Mesenchymal stem cell (in vitro differentiated cells and primary cell): ENCODE measurements at regions not wholly inside any gene's neighbourhood (a gene's known extent, or its start where the extent isn't known, plus 50 kb on each side); places are given as distances from the start of the nearest gene placed in this dataset.

Experiments
- DNase-seq: peaks from one replicate; pipeline ENCODE4 v3.0.0-alpha.2; 2013
- H2AFZ ChIP-seq: one replicate; pipeline ENCODE4 v1.6.1; 2013; ENCODE audit warnings: low read depth, mild to moderate bottlenecking, control low read depth, inconsistent platforms, low read length, moderate library complexity
- H2AK5ac ChIP-seq: 2 replicates; pipeline ENCODE4 v1.6.1; 2013; ENCODE audit warnings: low read length, moderate library complexity, mild to moderate bottlenecking, inconsistent platforms; ENCODE audit not compliant: severe bottlenecking
- H2BK120ac ChIP-seq: one replicate; pipeline ENCODE4 v1.6.1; 2013; ENCODE audit warnings: low read depth, mild to moderate bottlenecking, inconsistent platforms, low read length, moderate library complexity
- H2BK12ac ChIP-seq, 2 experiments: one replicate each; pipeline ENCODE4 v1.6.1; 2013; ENCODE audit warnings: inconsistent platforms in 2 of 2, low read length in 2 of 2, mild to moderate bottlenecking in 2 of 2, moderate library complexity in 2 of 2, control low read depth in 1 of 2
- H2BK15ac ChIP-seq: one replicate; pipeline ENCODE4 v1.6.1; 2013; ENCODE audit warnings: mild to moderate bottlenecking, low read depth, inconsistent platforms; ENCODE audit not compliant: poor library complexity, severe bottlenecking
- H2BK5ac ChIP-seq: 2 replicates; pipeline ENCODE4 v1.6.1; 2013; ENCODE audit warnings: low read depth, mild to moderate bottlenecking, low read length, control low read depth, inconsistent platforms; ENCODE audit not compliant: poor library complexity, severe bottlenecking
- H3K14ac ChIP-seq, 2 experiments: one replicate each; pipeline ENCODE4 v1.6.1; 2013; ENCODE audit warnings: inconsistent platforms in 2 of 2, low read length in 2 of 2, control low read depth in 1 of 2, mild to moderate bottlenecking in 1 of 2, moderate library complexity in 1 of 2
- H3K18ac ChIP-seq, 2 experiments: one replicate each; pipeline ENCODE4 v1.6.1; 2013; ENCODE audit warnings: inconsistent platforms in 2 of 2, low read length in 2 of 2, control low read depth in 1 of 2, low read depth in 1 of 2, mild to moderate bottlenecking in 1 of 2
- H3K23ac ChIP-seq, 2 experiments: one replicate each; pipeline ENCODE4 v1.6.1; 2013; ENCODE audit warnings: inconsistent platforms in 2 of 2, low read length in 2 of 2, mild to moderate bottlenecking in 2 of 2, moderate library complexity in 2 of 2, control low read depth in 1 of 2
- H3K27ac ChIP-seq: 2 replicates; pipeline ENCODE4 v1.5.1; 2013; ENCODE audit warnings: mild to moderate bottlenecking, moderate library complexity, low read length, control low read depth, inconsistent platforms; ENCODE audit not compliant: poor library complexity, severe bottlenecking
- H3K27me3 ChIP-seq, 2 experiments: 2 replicates each; pipeline versions ENCODE4 v1.6.1 to v1.7.0; 2013; ENCODE audit warnings: low read length in 2 of 2, mild to moderate bottlenecking in 2 of 2, moderate library complexity in 2 of 2, control low read depth in 1 of 2, inconsistent platforms in 1 of 2; ENCODE audit not compliant: control insufficient read depth in 1 of 2, insufficient read depth in 1 of 2
- H3K36me3 ChIP-seq, 2 experiments: 2 replicates each; pipeline versions ENCODE4 v1.6.1 to v1.7.0; 2013; ENCODE audit warnings: low read length in 2 of 2, control low read depth in 1 of 2, inconsistent platforms in 1 of 2, low read depth in 1 of 2, mild to moderate bottlenecking in 1 of 2; ENCODE audit not compliant: insufficient read depth in 2 of 2, control insufficient read depth in 1 of 2
- H3K4ac ChIP-seq, 2 experiments: one replicate each; pipeline ENCODE4 v1.6.1; 2013; ENCODE audit warnings: inconsistent platforms in 2 of 2, low read length in 2 of 2, mild to moderate bottlenecking in 2 of 2, moderate library complexity in 2 of 2, control low read depth in 1 of 2, low read depth in 1 of 2
- H3K4me1 ChIP-seq: 2 replicates; pipeline ENCODE4 v1.6.1; 2013; ENCODE audit warnings: low read depth, low read length, control low read depth; ENCODE audit not compliant: control insufficient read depth, insufficient read depth
- H3K4me2 ChIP-seq: 2 replicates; pipeline ENCODE4 v1.6.1; 2013; ENCODE audit warnings: low read length, mild to moderate bottlenecking, inconsistent platforms; ENCODE audit not compliant: poor library complexity, severe bottlenecking
- H3K4me3 ChIP-seq, 2 experiments: 2 replicates each; pipeline versions ENCODE4 v1.5.1 to v1.7.0; 2013; ENCODE audit warnings: low read length in 2 of 2, mild to moderate bottlenecking in 2 of 2, control low read depth in 1 of 2, low read depth in 1 of 2; ENCODE audit not compliant: insufficient read depth in 1 of 2
- H3K79me1 ChIP-seq: replicated peaks from 2 replicates; pipeline ENCODE4 v1.6.1; 2013; ENCODE audit warnings: mild to moderate bottlenecking, control low read depth, low read length, inconsistent platforms; ENCODE audit not compliant: poor library complexity, severe bottlenecking
- H3K9ac ChIP-seq: 2 replicates; pipeline ENCODE4 v1.7.0; 2013; ENCODE audit warnings: mild to moderate bottlenecking, low read length, moderate library complexity
- H3K9me3 ChIP-seq: 2 replicates; pipeline ENCODE4 v1.7.0; 2013; ENCODE audit warnings: mild to moderate bottlenecking, low read length; ENCODE audit not compliant: control insufficient read depth
- H4K8ac ChIP-seq: one replicate; pipeline ENCODE4 v1.6.1; 2013; ENCODE audit warnings: inconsistent platforms, mild to moderate bottlenecking, low read length, moderate library complexity
- H4K91ac ChIP-seq: one replicate; pipeline ENCODE4 v1.6.1; 2013; ENCODE audit warnings: mild to moderate bottlenecking, low read length, inconsistent platforms
- WGBS: methylation state at CpG from one replicate; pipeline ENCODE4 v1.1.7; 2013; ENCODE audit warnings: mixed read lengths; 5-methylcytosine and 5-hydroxymethylcytosine counted together

DNA sequence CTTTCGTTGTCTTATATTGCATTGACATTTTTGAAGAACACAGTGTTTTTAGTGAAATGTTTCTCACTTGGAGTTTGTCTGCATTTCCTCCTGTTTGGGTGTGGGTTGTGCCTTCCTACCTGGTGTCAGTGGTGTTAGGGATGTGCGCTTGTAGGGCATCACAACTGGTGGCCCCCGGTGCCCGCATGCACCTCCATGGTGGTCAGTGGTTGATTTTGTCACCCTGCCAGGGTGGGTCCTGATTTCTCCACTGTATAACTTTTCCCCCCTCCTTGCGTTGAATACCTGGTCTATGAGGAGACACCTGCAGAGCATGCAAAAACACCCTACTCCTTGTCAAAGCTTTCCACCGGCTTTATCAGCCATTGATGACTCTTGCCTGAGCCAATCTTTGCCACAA lies 132.9 kb downstream of the BARX1 start:
- Histone ChIP-seq H3K27ac (no peak overlapping the region), H3K4ac (no peak overlapping the region), H2AFZ (no peak overlapping the region), H3K27me3 (peaks cover 22 to 32% of the 10 kb centered on the region in 2 experiments), H3K14ac (no peak overlapping the region), H2BK12ac (no peak overlapping the region), H2BK5ac (no peak overlapping the region), H4K8ac (no peak overlapping the region), H3K36me3 (no peaks in the 10 kb centered on the region), H3K4me3 (no peak overlapping the region), H3K4me1 (peaks cover 4% of the 10 kb centered on the region), H2AK5ac (no peak overlapping the region), H3K79me1 (no peaks in the 10 kb centered on the region), H3K9me3 (peaks cover 3% of the 10 kb centered on the region), H3K4me2 (no peak overlapping the region), H2BK120ac (no peak overlapping the region), H2BK15ac (no peak overlapping the region), H3K18ac (no peak overlapping the region), H4K91ac (no peak overlapping the region), H3K23ac (no peak overlapping the region), H3K9ac (no peak overlapping the region)
- DNase-seq = no peak
- 91% methylated on average over 6 of the region's 6 CpGs for WGBS

- no peak overlapping the region for H4K8ac ChIP-seq
- no peak overlapping the region for H2BK5ac ChIP-seq
- no peak overlapping the region for H2AFZ ChIP-seq
- no peak overlapping the region for H2AK5ac ChIP-seq
- H3K4me2 ChIP-seq = no peak overlapping the region
- no peak overlapping the region for H2BK120ac ChIP-seq
- H3K4ac ChIP-seq = no peak overlapping the region
- peaks cover 17 to 25% of the 10 kb centered on the region in 2 experiments for H3K27me3 ChIP-seq
- no peak overlapping the region for H3K4me3 ChIP-seq
- no peak overlapping the region for H3K23ac ChIP-seq
- no peak for DNase-seq
- H3K18ac ChIP-seq = no peak overlapping the region
- peaks cover 3% of the 10 kb centered on the region for H3K9me3 ChIP-seq
- no peak overlapping the region for H3K14ac ChIP-seq
- H3K79me1 ChIP-seq = no peaks in the 10 kb centered on the region
- no peak overlapping the region for H4K91ac ChIP-seq
- no peak overlapping the region for H3K9ac ChIP-seq
- no peak overlapping the region for H3K27ac ChIP-seq
- H3K4me1 ChIP-seq = no peaks in the 10 kb centered on the region
- H2BK12ac ChIP-seq = no peak overlapping the region
- H3K36me3 ChIP-seq = no peaks in the 10 kb centered on the region
- no peak overlapping the region for H2BK15ac ChIP-seq
- WGBS = 92% methylated on average over 1 of the region's 2 CpGs
Observed at GRCh38 chr9:93821307-93821703, 133.8 kb downstream of the BARX1 start.

GRCh38 chr9:93820667-93821306 lies 134.4 kb downstream of the BARX1 start:
- H2AK5ac ChIP-seq = no peak overlapping the region
- H3K18ac ChIP-seq = no peak overlapping the region
- peaks cover 3% of the 10 kb centered on the region for H3K9me3 ChIP-seq

GRCh38 chr9:93819905-93820304 lies 135.2 kb downstream of the BARX1 start:
- H4K8ac ChIP-seq = no peak overlapping the region
- H2BK15ac ChIP-seq = no peak overlapping the region
- H2AK5ac ChIP-seq = no peak overlapping the region
- no peak for DNase-seq
- H3K14ac ChIP-seq = no peak overlapping the region
- no peak overlapping the region for H2AFZ ChIP-seq
- peaks cover 10 to 20% of the 10 kb centered on the region in 2 experiments for H3K27me3 ChIP-seq
- no peak overlapping the region for H2BK5ac ChIP-seq
- H2BK120ac ChIP-seq = no peak overlapping the region
- H3K4me2 ChIP-seq = no peak overlapping the region
- no peak overlapping the region for H3K18ac ChIP-seq
- H3K4me1 ChIP-seq = no peaks in the 10 kb centered on the region
- peaks cover 3% of the 10 kb centered on the region for H3K9me3 ChIP-seq
- no peak overlapping the region for H3K4ac ChIP-seq
- no peak overlapping the region for H3K4me3 ChIP-seq
- WGBS = 83% methylated on average over 4 of the region's 5 CpGs
- no peak overlapping the region for H4K91ac ChIP-seq
- H3K36me3 ChIP-seq = no peaks in the 10 kb centered on the region
- H3K79me1 ChIP-seq = no peaks in the 10 kb centered on the region
- no peak overlapping the region for H3K9ac ChIP-seq
- H3K23ac ChIP-seq = no peak overlapping the region
- H3K27ac ChIP-seq = no peak overlapping the region
- H2BK12ac ChIP-seq = no peak overlapping the region

More at GRCh38 chr9:93820667-93821306, 134.4 kb downstream of the BARX1 start:
- H2BK5ac ChIP-seq = no peak overlapping the region
- whole genome bisulfite sequencing = 51% methylated on average over 6 of the region's 6 CpGs
- no peak overlapping the region for H2AFZ ChIP-seq
- no peak overlapping the region for H3K23ac ChIP-seq
- no peaks in the 10 kb centered on the region for H3K4me1 ChIP-seq
- H2BK15ac ChIP-seq = no peak overlapping the region
- no peak overlapping the region for H3K4me3 ChIP-seq
- H2BK12ac ChIP-seq = no peak overlapping the region
- no peak overlapping the region for H3K4ac ChIP-seq
- H3K27ac ChIP-seq = no peak overlapping the region
- H3K36me3 ChIP-seq = no peaks in the 10 kb centered on the region
- no peak overlapping the region for H4K91ac ChIP-seq
- H4K8ac ChIP-seq = no peak overlapping the region
- no peaks in the 10 kb centered on the region for H3K79me1 ChIP-seq
- no peak overlapping the region for H2BK120ac ChIP-seq
- H3K9ac ChIP-seq = no peak overlapping the region
- H3K14ac ChIP-seq = no peak overlapping the region
- peaks cover 13 to 20% of the 10 kb centered on the region in 2 experiments for H3K27me3 ChIP-seq
- H3K4me2 ChIP-seq = no peak overlapping the region
- no peak for DNase-seq
